Mammary epithelial cell (primary cell): ENCODE measurements at regions not wholly inside any gene's neighbourhood (a gene's known extent, or its start where the extent isn't known, plus 50 kb on each side); places are given as distances from the start of the nearest gene placed in this dataset.

Experiments used
- CTCF ChIP-seq, 2 donors: IDR thresholded peaks in 1 of 2; conservative IDR thresholded peaks in 1 of 2; 2 replicates each; pipeline ENCODE4 v1.5.1; 2011 to 2012; ENCODE audit warnings: inconsistent platforms in 2 of 2, low read length in 2 of 2, mild to moderate bottlenecking in 2 of 2, control low read depth in 1 of 2, low read depth in 1 of 2; ENCODE audit not compliant: insufficient read depth in 1 of 2; ENCODE audit errors: extremely low read depth in 1 of 2
- EZH2 ChIP-seq: IDR thresholded peaks from 2 replicates; pipeline ENCODE4 v1.6.1; 2012; ENCODE audit warnings: low read length, inconsistent platforms, borderline replicate concordance

GRCh38 chr5:165244407-165244806 lies 1739.0 kb downstream of the MAT2B start:
- TF ChIP-seq CTCF (conservative IDR thresholded peaks at IDR 0.05 in 1 of 2, IDR thresholded peaks at IDR 0.05 in 1 of 2; ENCODE audit: extremely low read depth in 1 of 2, insufficient read depth in 1 of 2, low read depth in 1 of 2, low read length in 2 of 2) (no peak), EZH2 (no peak)
